A673 (cell line): ENCODE measurements at regions not wholly inside any gene's neighbourhood (a gene's known extent, or its start where the extent isn't known, plus 50 kb on each side); places are given as distances from the start of the nearest gene placed in this dataset.

Experiments used
- CTCF ChIP-seq: fragments of 300-800, 200-600 bp; sonication (generic); conservative IDR thresholded peaks from 2 replicates; pipeline ENCODE4 v1.5.1; 2017; ENCODE audit warnings: low read depth, mild to moderate bottlenecking, antibody characterized with exemption, low read length, moderate library complexity, mixed read lengths
- EZH2 ChIP-seq: fragments of 200-600 bp; sonication (generic); IDR thresholded peaks from 2 replicates; pipeline ENCODE4 v1.6.1; 2017; ENCODE audit warnings: borderline replicate concordance, low read depth, mild to moderate bottlenecking, mixed read lengths, antibody characterized with exemption, low read length; ENCODE audit not compliant: poor library complexity, severe bottlenecking

- TF ChIP-seq CTCF (no peak), EZH2 (no peak)
Observed at GRCh38 chr9:118331622-118332045, 627.4 kb downstream of the TLR4 start.
